ENCODE measurements at regions not wholly inside any gene's neighbourhood (a gene's known extent, or its start where the extent isn't known, plus 50 kb on each side); places are given as distances from the start of the nearest gene placed in this dataset.

- TF ChIP-seq GATA2 (IDR thresholded peaks at IDR 0.05; ENCODE audit: low read depth, low read length) (no peak), GATA3 (IDR thresholded peaks at IDR 0.05; ENCODE audit: low read depth, low read length) (no peak)
Observed at GRCh38 chr15:45790325-45790943, 155.6 kb downstream of the SQOR start.
